HG02852 (cell line): ENCODE measurements at regions not wholly inside any gene's neighbourhood (a gene's known extent, or its start where the extent isn't known, plus 50 kb on each side); places are given as distances from the start of the nearest gene placed in this dataset.
"Not testable (repeated sequence)": the region's sequence is repeated elsewhere in the genome, so short reads cannot be mapped to it uniquely, and the experiment has no call there.

Source experiments
- ATAC-seq: cut with Tn5 transposase; IDR thresholded peaks from one replicate; pipeline ENCODE4 v1.9.1; 2021; ENCODE audit warnings: mild to moderate bottlenecking, moderate library complexity; ENCODE audit not compliant: unreplicated experiment

GRCh38 chr15:20625469-20625868 is 83.9 kb upstream of the GOLGA6L6 start:
- not testable (repeated sequence) for ATAC-seq

GRCh38 chr15:20624085-20624484 is 82.5 kb upstream of the GOLGA6L6 start:
- ATAC-seq = not testable (repeated sequence)

- not testable (repeated sequence) for ATAC-seq
These were observed 80.5 kb upstream of the GOLGA6L6 start for GRCh38 chr15:20622117-20622516.

- ATAC-seq = not testable (repeated sequence)
These were observed 72.9 kb upstream of the GOLGA6L6 start for GRCh38 chr15:20614549-20614948.

- ATAC-seq = not testable (repeated sequence)
These were observed 71.2 kb upstream of the GOLGA6L6 start for GRCh38 chr15:20612796-20613195.

- ATAC-seq = not testable (repeated sequence)
These were observed 70.8 kb upstream of the GOLGA6L6 start for GRCh38 chr15:20612356-20612755.

GRCh38 chr15:20611667-20612290 is 70.2 kb upstream of the GOLGA6L6 start:
- ATAC-seq = not testable (repeated sequence)

- not testable (repeated sequence) for ATAC-seq
These were observed 66.6 kb upstream of the GOLGA6L6 start for GRCh38 chr15:20608179-20608578.

- not testable (repeated sequence) for ATAC-seq
These were observed 55.6 kb upstream of the GOLGA6L6 start for GRCh38 chr15:20597245-20597644.

- ATAC-seq = not testable (repeated sequence)
These were observed 52.6 kb upstream of the GOLGA6L6 start for GRCh38 chr15:20594219-20594618.

- not testable (repeated sequence) for ATAC-seq
These were observed 50.3 kb upstream of the GOLGA6L6 start for GRCh38 chr15:20591936-20592335.
